Fibroblast of lung (primary cell): ENCODE measurements at regions not wholly inside any gene's neighbourhood (a gene's known extent, or its start where the extent isn't known, plus 50 kb on each side); places are given as distances from the start of the nearest gene placed in this dataset.

Experiments
- DNase-seq, 2 donors: peaks; one replicate each; pipeline versions ENCODE4 v3.0.0 to v3.0.0-alpha.2; 2010; ENCODE audit warnings: low read depth in 2 of 2
- H2AFZ ChIP-seq: 2 replicates; pipeline ENCODE4 v1.5.1; 2012; ENCODE audit warnings: low read length, control low read depth, inconsistent platforms
- H3K27ac ChIP-seq: 2 replicates; pipeline ENCODE4 v1.5.1; 2011; ENCODE audit warnings: low read length, control low read depth; ENCODE audit not compliant: insufficient read depth
- H3K27me3 ChIP-seq: 2 replicates; pipeline ENCODE4 v1.5.1; 2011; ENCODE audit warnings: mild to moderate bottlenecking, low read length; ENCODE audit not compliant: control insufficient read depth, insufficient read depth
- H3K36me3 ChIP-seq: 2 replicates; pipeline ENCODE4 v1.5.1; 2011; ENCODE audit warnings: low read length; ENCODE audit not compliant: control insufficient read depth, insufficient read depth
- H3K4me1 ChIP-seq: 2 replicates; pipeline ENCODE4 v1.5.1; 2011; ENCODE audit warnings: low read length; ENCODE audit not compliant: control insufficient read depth, insufficient read depth; ENCODE audit errors: extremely low read depth
- H3K4me2 ChIP-seq: 2 replicates; pipeline ENCODE4 v1.5.1; 2011; ENCODE audit warnings: low read length, control low read depth; ENCODE audit not compliant: insufficient read depth; ENCODE audit errors: extremely low read depth
- H3K4me3 ChIP-seq, 4 experiments: fragments of 200-600 bp in 1 of 4; sonication (generic) in 1 of 4; replicated peaks in 1 of 4; 2 replicates each; pipeline ENCODE4 v1.5.1; 2011 to 2016; ENCODE audit warnings: low read length in 4 of 4, low read depth in 3 of 4, mild to moderate bottlenecking in 3 of 4, control low read depth in 2 of 4, inconsistent platforms in 1 of 4, mixed read lengths in 1 of 4; ENCODE audit not compliant: insufficient read depth in 1 of 4; ENCODE audit errors: control extremely low read depth in 1 of 4
- H3K79me2 ChIP-seq: 2 replicates; pipeline ENCODE4 v1.5.1; 2012; ENCODE audit warnings: mild to moderate bottlenecking, low read length, inconsistent platforms; ENCODE audit not compliant: control insufficient read depth, insufficient read depth
- H3K9ac ChIP-seq: 2 replicates; pipeline ENCODE4 v1.5.1; 2011; ENCODE audit warnings: mild to moderate bottlenecking, low read length, control low read depth; ENCODE audit not compliant: insufficient read depth
- H3K9me3 ChIP-seq: 2 replicates; pipeline ENCODE4 v1.5.1; 2012; ENCODE audit warnings: low read depth, low read length; ENCODE audit not compliant: control insufficient read depth, insufficient read depth
- H4K20me1 ChIP-seq: 2 replicates; pipeline ENCODE4 v1.5.1; 2011; ENCODE audit warnings: low read length; ENCODE audit not compliant: control insufficient read depth, insufficient read depth; ENCODE audit errors: extremely low read depth
- CTCF ChIP-seq, 2 donors: IDR thresholded peaks in 1 of 2; conservative IDR thresholded peaks in 1 of 2; 1 replicate in 1 of 2; 2 replicates in 1 of 2; pipeline ENCODE4 v1.5.1; 2011 to 2012; ENCODE audit warnings: low read length in 2 of 2, control low read depth in 1 of 2, inconsistent platforms in 1 of 2, low read depth in 1 of 2, mild to moderate bottlenecking in 1 of 2
- EZH2 ChIP-seq: IDR thresholded peaks from 2 replicates; pipeline ENCODE4 v1.5.1; 2012; ENCODE audit warnings: low read length, control low read depth, mild to moderate bottlenecking; ENCODE audit errors: missing control alignments

GRCh38 chr3:127458696-127459604 lies 131.6 kb downstream of the TPRA1 start:
- Histone ChIP-seq H3K27me3 (peaks cover 11% of the 10 kb centered on the region), H2AFZ (no peak overlapping the region), H3K36me3 (no peaks in the 10 kb centered on the region), H3K79me2 (no peaks in the 10 kb centered on the region), H3K9ac (no peak overlapping the region), H3K4me1 (no peaks in the 10 kb centered on the region), H4K20me1 (no peaks in the 10 kb centered on the region), H3K9me3 (no peaks in the 10 kb centered on the region), H3K4me3 (no peak overlapping the region), H3K4me2 (no peak overlapping the region), H3K27ac (no peak overlapping the region)
- peak in 1 of 2 donors; percentile 6 for DNase-seq
- TF ChIP-seq EZH2 (no peak), CTCF (conservative IDR thresholded peaks at IDR 0.05 in 1 of 2, IDR thresholded peaks at IDR 0.05 in 1 of 2; ENCODE audit: low read depth in 1 of 2, low read length in 2 of 2) (no peak)

DNA sequence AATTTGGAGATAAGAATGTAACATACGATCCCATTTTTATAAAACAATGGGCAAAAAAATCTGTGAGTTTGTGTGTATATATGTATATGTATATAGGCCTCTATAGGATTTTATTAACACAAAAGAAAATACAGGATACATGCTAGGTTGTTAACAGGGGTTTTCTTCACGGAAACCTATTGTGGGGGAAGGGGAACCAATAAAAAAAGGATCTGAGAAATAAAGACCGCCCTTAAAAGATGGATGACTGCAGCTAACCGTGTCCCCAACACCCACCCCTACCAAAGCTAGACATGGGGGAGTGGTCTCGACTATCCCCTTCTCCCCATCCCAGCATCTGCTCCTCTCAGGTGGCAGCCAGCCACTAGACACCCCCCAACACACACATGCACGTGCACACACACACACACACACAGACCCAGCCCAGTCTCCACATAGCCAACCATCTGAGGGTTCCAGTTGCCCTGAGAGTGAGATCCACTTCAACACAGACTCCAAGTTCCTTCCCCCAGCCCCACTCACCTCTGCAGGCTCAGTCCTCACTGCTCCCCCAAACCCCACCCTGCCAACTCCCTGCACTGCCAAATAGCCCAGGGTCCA lies 132.9 kb downstream of the TPRA1 start:
- Histone ChIP-seq H3K4me3 (no peak overlapping the region), H3K4me2 (no peak overlapping the region), H3K36me3 (no peaks in the 10 kb centered on the region), H3K4me1 (no peaks in the 10 kb centered on the region), H3K9me3 (no peaks in the 10 kb centered on the region), H3K27ac (no peak overlapping the region), H3K27me3 (peaks cover 11% of the 10 kb centered on the region), H3K79me2 (no peaks in the 10 kb centered on the region), H3K9ac (no peak overlapping the region), H4K20me1 (no peaks in the 10 kb centered on the region), H2AFZ (no peak overlapping the region)
- TF ChIP-seq EZH2 (no peak), CTCF (conservative IDR thresholded peaks at IDR 0.05 in 1 of 2, IDR thresholded peaks at IDR 0.05 in 1 of 2; ENCODE audit: low read depth in 1 of 2, low read length in 2 of 2) (no peak)
- no peak for DNase-seq

GRCh38 chr3:127457094-127457475 lies 133.4 kb downstream of the TPRA1 start:
- Histone ChIP-seq H3K79me2 (no peaks in the 10 kb centered on the region), H3K27ac (no peak overlapping the region), H3K36me3 (no peaks in the 10 kb centered on the region), H3K4me3 (no peak overlapping the region), H3K4me2 (no peak overlapping the region), H3K9ac (no peak overlapping the region), H3K27me3 (peaks cover 11% of the 10 kb centered on the region), H3K9me3 (no peaks in the 10 kb centered on the region), H2AFZ (no peak overlapping the region), H3K4me1 (no peaks in the 10 kb centered on the region), H4K20me1 (no peaks in the 10 kb centered on the region)
- peak; percentile 23 to 70 for DNase-seq
- TF ChIP-seq CTCF (conservative IDR thresholded peaks at IDR 0.05 in 1 of 2, IDR thresholded peaks at IDR 0.05 in 1 of 2; ENCODE audit: low read depth in 1 of 2, low read length in 2 of 2) (no peak), EZH2 (no peak)
